Natural killer cell (primary cell): ENCODE measurements at regions not wholly inside any gene's neighbourhood (a gene's known extent, or its start where the extent isn't known, plus 50 kb on each side); places are given as distances from the start of the nearest gene placed in this dataset.

Experiments
- ATAC-seq, 3 donors: fragments of 150-1000 bp in 2 of 3; fragments of 200-7000 bp in 1 of 3; cut with Tn5 transposase; 1 replicate in 1 of 3; 2 replicates in 2 of 3; pipeline ENCODE4 v1.10.0; 2021; ENCODE audit warnings: mild to moderate bottlenecking in 2 of 3, moderate library complexity in 2 of 3
- DNase-seq, 2 donors: peaks; one replicate each; pipeline versions ENCODE4 v3.0.0 to v3.0.0-alpha.2; 2013 to 2021; ENCODE audit warnings: mixed read lengths in 1 of 2
- H3K27ac ChIP-seq: one replicate; pipeline ENCODE4 v1.5.1; 2013; ENCODE audit warnings: mild to moderate bottlenecking, low read length
- H3K27me3 ChIP-seq: one replicate; pipeline ENCODE4 v1.6.1; 2013; ENCODE audit warnings: low read length; ENCODE audit not compliant: control insufficient read depth, insufficient read depth
- H3K36me3 ChIP-seq: one replicate; pipeline ENCODE4 v1.6.1; 2013; ENCODE audit warnings: low read length; ENCODE audit not compliant: control insufficient read depth, insufficient read depth
- H3K4me1 ChIP-seq: one replicate; pipeline ENCODE4 v1.6.1; 2013; ENCODE audit warnings: low read length; ENCODE audit not compliant: control insufficient read depth, insufficient read depth
- H3K4me3 ChIP-seq: one replicate; pipeline ENCODE4 v1.5.1; 2013; ENCODE audit warnings: low read length
- H3K9me3 ChIP-seq: one replicate; pipeline ENCODE4 v1.6.1; 2013; ENCODE audit warnings: low read length; ENCODE audit not compliant: control insufficient read depth, insufficient read depth
- H3K27ac Mint-ChIP-seq, 2 donors: one replicate each; pipeline ENCODE4 v1.8.0; 2022; ENCODE audit warnings: mild to moderate bottlenecking in 2 of 2, mixed read lengths in 2 of 2, moderate library complexity in 1 of 2
- H3K27me3 Mint-ChIP-seq, 2 donors: one replicate each; pipeline ENCODE4 v1.8.0; 2022; ENCODE audit warnings: low read depth in 2 of 2, mixed read lengths in 2 of 2
- H3K36me3 Mint-ChIP-seq: one replicate; pipeline ENCODE4 v1.8.0; 2022; ENCODE audit warnings: mixed read lengths
- H3K4me1 Mint-ChIP-seq, 2 donors: one replicate each; pipeline ENCODE4 v1.8.0; 2022; ENCODE audit warnings: mixed read lengths in 2 of 2
- H3K4me3 Mint-ChIP-seq: one replicate; pipeline ENCODE4 v1.8.0; 2022; ENCODE audit warnings: mild to moderate bottlenecking, moderate library complexity, mixed read lengths
- H3K9me3 Mint-ChIP-seq, 2 donors: one replicate each; pipeline ENCODE4 v1.8.0; 2022; ENCODE audit warnings: mixed read lengths in 2 of 2
- WGBS: methylation state at CpG from one replicate; pipeline ENCODE4 v1.1.7; 2013; ENCODE audit warnings: missing lambda C conversion rate; ENCODE audit not compliant: insufficient coverage; 5-methylcytosine and 5-hydroxymethylcytosine counted together
- intact Hi-C: fragments of 100-400 bp; cut with micrococcal nuclease; formaldehyde crosslinking; loops from one replicate; pipeline ENCODE4 v1.14.2; 2022
- TF ChIP-seq, protein P1 (sequence below): fragments of 200-600 bp; IDR thresholded peaks from one replicate; pipeline ENCODE4 v1.8.0; 2022; ENCODE audit warnings: antibody characterized with exemption

DNA sequence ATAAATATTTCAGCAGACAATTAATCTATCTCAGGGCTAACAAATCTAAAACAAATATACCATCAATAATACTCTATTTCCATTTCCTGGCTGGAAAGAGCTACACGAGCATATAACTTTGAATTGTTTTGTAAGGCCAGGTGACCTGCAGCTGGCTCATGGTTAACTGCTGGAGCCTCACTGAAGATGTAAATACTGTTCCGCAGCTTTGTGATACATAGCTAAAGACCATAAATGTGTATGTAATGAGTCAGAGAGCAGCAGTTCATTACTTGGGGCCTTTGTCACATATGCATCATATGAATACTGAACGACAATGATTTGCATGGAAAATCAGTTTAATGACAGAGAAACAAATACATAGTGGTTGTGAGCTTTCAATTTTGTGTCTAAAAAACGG, 109.4 kb upstream of the CCN2 start:
- intact Hi-C loops, result no loop called here
- ATAC-seq (no peak), DNase-seq (no peak)
- 83% methylated on average over 4 of the region's 4 CpGs for WGBS
- no peak overlapping the region for H3K27ac Mint-ChIP-seq
- no peaks in the 10 kb centered on the region for H3K4me1 ChIP-seq
- no peaks in the 10 kb centered on the region for H3K9me3 ChIP-seq
- H3K36me3 ChIP-seq, result no peaks in the 10 kb centered on the region
- H3K4me3 ChIP-seq, result no peak overlapping the region
- no peaks in the 10 kb centered on the region for H3K4me1 Mint-ChIP-seq
- H3K27me3 Mint-ChIP-seq, result no peaks in the 10 kb centered on the region
- TF ChIP-seq, protein P1, sequence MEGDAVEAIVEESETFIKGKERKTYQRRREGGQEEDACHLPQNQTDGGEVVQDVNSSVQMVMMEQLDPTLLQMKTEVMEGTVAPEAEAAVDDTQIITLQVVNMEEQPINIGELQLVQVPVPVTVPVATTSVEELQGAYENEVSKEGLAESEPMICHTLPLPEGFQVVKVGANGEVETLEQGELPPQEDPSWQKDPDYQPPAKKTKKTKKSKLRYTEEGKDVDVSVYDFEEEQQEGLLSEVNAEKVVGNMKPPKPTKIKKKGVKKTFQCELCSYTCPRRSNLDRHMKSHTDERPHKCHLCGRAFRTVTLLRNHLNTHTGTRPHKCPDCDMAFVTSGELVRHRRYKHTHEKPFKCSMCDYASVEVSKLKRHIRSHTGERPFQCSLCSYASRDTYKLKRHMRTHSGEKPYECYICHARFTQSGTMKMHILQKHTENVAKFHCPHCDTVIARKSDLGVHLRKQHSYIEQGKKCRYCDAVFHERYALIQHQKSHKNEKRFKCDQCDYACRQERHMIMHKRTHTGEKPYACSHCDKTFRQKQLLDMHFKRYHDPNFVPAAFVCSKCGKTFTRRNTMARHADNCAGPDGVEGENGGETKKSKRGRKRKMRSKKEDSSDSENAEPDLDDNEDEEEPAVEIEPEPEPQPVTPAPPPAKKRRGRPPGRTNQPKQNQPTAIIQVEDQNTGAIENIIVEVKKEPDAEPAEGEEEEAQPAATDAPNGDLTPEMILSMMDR, result no peak
- H3K36me3 Mint-ChIP-seq, result no peaks in the 10 kb centered on the region
- H3K27me3 ChIP-seq, result no peaks in the 10 kb centered on the region
- H3K27ac ChIP-seq, result no peak overlapping the region
- H3K9me3 Mint-ChIP-seq, result peaks cover 6 to 9% of the 10 kb centered on the region in 2 donors
- no peak overlapping the region for H3K4me3 Mint-ChIP-seq

DNA sequence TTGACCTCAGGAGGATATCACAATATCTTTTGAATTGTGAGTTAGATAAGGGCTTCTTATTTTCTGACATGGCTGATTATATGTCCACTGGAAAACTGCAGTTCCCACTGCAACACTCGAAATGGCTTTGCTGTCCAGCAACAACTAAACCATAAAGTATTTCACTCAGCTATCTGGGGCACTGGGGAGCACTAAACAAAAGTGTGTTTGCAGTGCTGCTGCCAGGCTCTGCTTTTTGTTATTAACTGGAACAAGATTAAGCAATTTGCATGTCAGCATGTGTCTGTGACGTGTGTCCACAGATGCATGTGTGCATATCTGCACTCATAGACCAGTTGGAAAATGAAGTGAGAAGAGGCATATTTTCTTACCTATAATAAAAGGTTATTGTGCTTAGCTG, 107.8 kb upstream of the CCN2 start:
- Mint-ChIP-seq H3K4me3 (no peak overlapping the region), H3K27me3 (no peaks in the 10 kb centered on the region), H3K36me3 (no peaks in the 10 kb centered on the region), H3K9me3 (peaks cover 6 to 8% of the 10 kb centered on the region in 2 donors), H3K4me1 (no peaks in the 10 kb centered on the region), H3K27ac (no peak overlapping the region)
- 40% methylated on average over 2 of the region's 2 CpGs for WGBS
- TF ChIP-seq, protein P1, result no peak
- Histone ChIP-seq H3K27ac (no peak overlapping the region), H3K27me3 (no peaks in the 10 kb centered on the region), H3K9me3 (no peaks in the 10 kb centered on the region), H3K4me3 (no peak overlapping the region), H3K4me1 (no peaks in the 10 kb centered on the region), H3K36me3 (no peaks in the 10 kb centered on the region)
- ATAC-seq (no peak), DNase-seq (no peak)
- intact Hi-C loops, result no loop called here

DNA sequence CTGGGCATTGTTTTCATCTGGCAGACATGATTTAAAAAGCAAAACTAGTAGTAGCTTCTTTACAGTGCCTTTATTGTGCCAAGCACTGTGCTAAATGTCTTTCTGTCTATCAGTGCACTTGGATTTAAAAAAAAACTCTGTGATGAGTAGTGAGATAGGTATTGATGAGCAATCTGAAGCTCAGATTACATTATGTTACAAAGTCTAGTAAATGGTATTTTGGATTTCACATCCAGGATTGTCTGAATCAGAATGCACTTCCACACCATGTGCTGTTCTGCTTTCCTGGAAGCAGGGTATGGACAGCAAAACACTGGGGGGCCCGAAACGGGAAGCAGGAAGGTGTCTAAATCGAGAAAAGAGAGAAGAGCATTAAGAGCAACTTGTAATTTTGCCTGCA, 103.4 kb upstream of the CCN2 start:
- H3K27me3 ChIP-seq, result no peaks in the 10 kb centered on the region
- H3K9me3 Mint-ChIP-seq, result peaks cover 8 to 11% of the 10 kb centered on the region in 2 donors
- no peak for ATAC-seq
- 79% methylated on average over 3 of the region's 3 CpGs for WGBS
- H3K4me3 ChIP-seq, result no peak overlapping the region
- no peaks in the 10 kb centered on the region for H3K36me3 Mint-ChIP-seq
- TF ChIP-seq, protein P1, result no peak
- H3K4me1 ChIP-seq, result no peaks in the 10 kb centered on the region
- no peak overlapping the region for H3K27ac Mint-ChIP-seq
- H3K27me3 Mint-ChIP-seq, result no peaks in the 10 kb centered on the region
- intact Hi-C loops, result no loop called here
- no peak overlapping the region for H3K27ac ChIP-seq
- no peak for DNase-seq
- H3K4me1 Mint-ChIP-seq, result no peaks in the 10 kb centered on the region
- no peak overlapping the region for H3K4me3 Mint-ChIP-seq
- H3K9me3 ChIP-seq, result no peaks in the 10 kb centered on the region
- H3K36me3 ChIP-seq, result no peaks in the 10 kb centered on the region

DNA sequence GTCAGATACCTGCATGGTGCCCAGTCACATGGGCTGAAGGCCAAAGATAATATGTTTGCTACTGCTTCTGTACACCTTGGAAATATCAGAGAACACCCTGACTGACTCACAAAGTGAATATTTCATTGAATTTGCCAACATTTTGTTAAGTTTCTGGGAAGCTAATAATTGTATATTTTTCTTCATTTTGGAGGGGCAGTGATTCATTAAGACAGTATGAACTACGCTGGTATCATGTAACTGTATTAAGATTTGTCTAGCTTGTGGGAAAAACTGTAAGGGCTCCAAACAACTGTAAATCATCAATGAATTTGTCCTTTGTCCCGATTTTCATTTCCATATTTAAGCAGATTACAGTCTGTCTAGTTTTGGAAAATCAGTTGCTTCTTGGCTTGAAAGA, 102.3 kb upstream of the CCN2 start:
- intact Hi-C loops, result no loop called here
- ATAC-seq, result no peak
- no peaks in the 10 kb centered on the region for H3K9me3 ChIP-seq
- no peaks in the 10 kb centered on the region for H3K4me1 ChIP-seq
- Mint-ChIP-seq H3K27ac (no peak overlapping the region), H3K4me3 (no peak overlapping the region), H3K36me3 (no peaks in the 10 kb centered on the region), H3K4me1 (no peaks in the 10 kb centered on the region), H3K27me3 (no peaks in the 10 kb centered on the region), H3K9me3 (peaks cover 8 to 13% of the 10 kb centered on the region in 2 donors)
- no peak overlapping the region for H3K27ac ChIP-seq
- no peaks in the 10 kb centered on the region for H3K27me3 ChIP-seq
- H3K4me3 ChIP-seq, result no peak overlapping the region
- H3K36me3 ChIP-seq, result no peaks in the 10 kb centered on the region
- 87% methylated on average over 1 of the region's 2 CpGs for WGBS
- DNase-seq, result no peak
- TF ChIP-seq, protein P1, result no peak
